ENCODE measurements at regions not wholly inside any gene's neighbourhood (a gene's known extent, or its start where the extent isn't known, plus 50 kb on each side); places are given as distances from the start of the nearest gene placed in this dataset.
A peak's percentile ranks its signal among the peaks of the same experiment; 100 is the strongest.
"Not testable (repeated sequence)": the region's sequence is repeated elsewhere in the genome, so short reads cannot be mapped to it uniquely, and the experiment has no call there.

DNA sequence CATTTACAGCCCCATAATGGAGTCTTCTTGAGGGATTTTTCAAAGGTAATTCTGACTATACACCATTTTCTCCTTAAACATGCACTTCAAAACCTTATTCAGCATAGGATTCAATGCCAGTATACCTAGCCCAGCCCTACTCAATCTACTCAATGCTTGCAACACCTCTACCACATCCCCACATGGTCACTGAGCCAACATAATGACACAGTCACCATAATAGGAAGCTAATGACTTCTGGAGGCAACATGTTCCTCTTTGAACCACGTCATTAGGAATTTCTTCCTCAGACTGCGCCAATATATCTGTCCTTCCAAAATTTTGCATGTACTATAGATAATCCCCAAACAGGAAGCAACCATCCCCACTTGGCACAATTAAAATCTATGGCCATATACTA is 153.9 kb upstream of the SETMAR start:
- no peak for DNase-seq (ENCODE audit: low read depth, low spot score)

DNA sequence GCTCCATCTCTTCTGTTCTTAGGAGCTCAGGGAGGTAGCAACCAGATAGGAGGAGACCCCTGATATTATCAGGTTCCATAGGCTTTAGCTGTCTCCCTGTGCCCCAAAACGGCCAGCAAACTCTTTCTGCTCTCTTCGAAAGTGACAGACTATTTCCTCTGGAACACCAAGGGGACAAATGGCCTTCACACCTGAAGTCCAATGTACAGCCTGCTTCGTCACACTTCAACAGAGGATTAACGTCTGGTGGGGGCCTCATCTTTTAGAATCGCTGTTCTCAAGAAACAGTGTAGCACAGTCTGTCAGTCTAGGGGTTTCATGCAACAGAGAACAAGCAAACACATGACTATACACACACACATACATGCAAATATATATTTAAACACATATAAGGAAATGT is 152.4 kb upstream of the SETMAR start:
- no peak for DNase-seq (ENCODE audit: low read depth, low spot score)

GRCh38 chr3:4151859-4152258 is 151.3 kb upstream of the SETMAR start:
- DNase-seq (ENCODE audit: low read depth, low spot score) = no peak

GRCh38 chr3:4153771-4154170 is 149.4 kb upstream of the SETMAR start:
- no peak for DNase-seq (ENCODE audit: low read depth, low spot score)

DNA sequence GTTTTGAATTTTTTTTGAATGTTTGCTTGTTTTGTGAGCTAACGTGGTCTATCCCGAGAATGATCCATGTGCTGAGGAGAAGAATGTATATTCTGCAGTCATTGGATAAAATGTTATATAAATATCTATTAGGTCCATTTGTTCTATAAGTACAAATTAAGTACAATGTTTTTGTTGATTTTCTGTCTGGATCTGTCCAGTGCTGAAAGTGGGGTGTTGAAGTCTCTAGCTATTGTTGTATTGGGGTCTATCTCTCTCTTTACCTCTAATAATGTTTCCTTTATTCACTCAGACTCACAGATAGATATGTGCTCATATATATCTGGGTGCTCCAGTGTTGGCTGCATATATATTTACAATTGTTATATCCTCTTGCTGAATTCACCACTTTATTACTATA is 144.8 kb upstream of the SETMAR start:
- DNase-seq (ENCODE audit: low read depth, low spot score) = no peak

DNA sequence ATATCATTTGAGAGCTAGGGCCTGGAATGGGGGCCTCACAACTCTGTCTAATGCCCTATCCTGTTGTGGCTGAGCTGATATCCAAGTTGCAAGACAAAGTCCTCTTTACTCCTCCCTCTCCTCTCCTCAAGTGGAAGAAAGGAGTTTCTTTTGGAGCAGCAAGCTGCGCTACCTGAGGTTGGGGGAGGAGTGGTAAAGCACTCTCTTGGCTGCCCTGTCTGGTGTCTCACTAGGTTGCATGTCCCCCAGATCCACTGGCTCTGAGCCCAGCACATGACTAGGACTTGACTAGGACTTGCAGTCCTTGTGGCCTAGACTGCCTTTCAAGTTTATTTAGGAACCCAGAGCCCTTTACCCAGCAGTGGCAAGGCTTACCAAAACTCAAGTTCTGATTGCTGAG is 141.1 kb upstream of the SETMAR start:
- no peak for DNase-seq (ENCODE audit: low read depth, low spot score)

DNA sequence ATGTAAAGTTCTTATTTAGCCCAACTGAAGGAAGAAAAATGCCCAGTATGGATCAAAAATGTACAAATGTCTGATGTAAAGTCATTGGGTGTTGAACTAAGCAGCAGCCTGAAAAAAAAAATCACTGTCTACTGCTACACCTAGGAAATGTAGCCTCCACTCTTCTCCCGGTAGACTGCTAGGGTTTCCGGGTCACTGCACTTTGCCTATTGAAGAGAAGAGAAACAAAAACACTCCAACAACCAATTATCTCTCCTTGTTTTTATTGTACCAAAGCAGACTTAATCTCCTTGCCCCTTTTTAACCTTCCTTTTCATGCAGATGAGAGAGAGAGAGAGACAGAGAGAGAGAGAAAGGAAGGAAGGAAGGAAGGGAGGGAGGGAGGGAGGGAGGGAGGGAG is 140.2 kb upstream of the SETMAR start:
- DNase-seq (ENCODE audit: low read depth, low spot score) = no peak

- DNase-seq (ENCODE audit: low read depth, low spot score) = no peak
These were observed 136.6 kb upstream of the SETMAR start for GRCh38 chr3:4166540-4166939.

DNA sequence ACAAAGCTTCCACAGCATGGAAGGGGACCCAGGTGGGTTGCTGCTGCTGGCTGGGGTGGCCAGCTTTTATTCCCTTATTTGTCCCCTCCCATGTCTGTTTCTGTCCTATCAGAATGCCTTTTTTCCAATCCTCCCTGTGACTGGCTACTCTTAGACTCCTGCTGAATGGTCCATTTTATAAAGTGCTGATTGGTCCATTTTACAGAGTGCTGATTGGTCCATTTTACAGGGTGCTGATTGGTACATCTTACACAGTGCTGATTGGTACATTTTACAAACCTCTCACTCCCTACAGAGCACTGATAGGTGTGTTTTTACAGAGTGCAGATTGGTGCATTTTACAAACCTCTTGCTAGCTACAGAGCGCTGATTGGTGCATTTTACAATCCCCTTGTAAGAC is 135.9 kb upstream of the SETMAR start:
- DNase-seq (ENCODE audit: low read depth, low spot score) = not testable (repeated sequence)

GRCh38 chr3:4174791-4175190 is 128.4 kb upstream of the SETMAR start:
- peak; percentile 34 for DNase-seq (ENCODE audit: low read depth, low spot score)

DNA sequence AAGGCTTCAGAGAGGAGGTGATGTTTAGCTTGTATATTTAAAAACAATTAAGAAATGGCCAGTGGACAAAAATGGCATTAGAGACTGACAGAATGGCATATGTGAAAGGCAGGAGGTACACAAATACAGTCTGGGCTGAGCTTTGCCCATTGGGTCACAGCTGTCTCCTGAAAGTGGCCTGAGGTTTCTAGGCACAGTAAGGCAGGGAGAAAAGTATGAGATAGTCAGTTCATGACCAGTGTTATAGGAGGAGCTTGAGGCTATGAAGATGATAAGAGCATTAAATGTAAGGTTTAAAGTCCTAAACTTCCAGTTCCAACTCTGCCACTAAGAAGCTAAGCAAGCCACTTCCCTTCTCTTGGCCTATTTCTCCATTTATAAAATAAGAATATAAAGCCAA is 111.2 kb upstream of the SETMAR start:
- no peak for DNase-seq (ENCODE audit: low read depth, low spot score)

DNA sequence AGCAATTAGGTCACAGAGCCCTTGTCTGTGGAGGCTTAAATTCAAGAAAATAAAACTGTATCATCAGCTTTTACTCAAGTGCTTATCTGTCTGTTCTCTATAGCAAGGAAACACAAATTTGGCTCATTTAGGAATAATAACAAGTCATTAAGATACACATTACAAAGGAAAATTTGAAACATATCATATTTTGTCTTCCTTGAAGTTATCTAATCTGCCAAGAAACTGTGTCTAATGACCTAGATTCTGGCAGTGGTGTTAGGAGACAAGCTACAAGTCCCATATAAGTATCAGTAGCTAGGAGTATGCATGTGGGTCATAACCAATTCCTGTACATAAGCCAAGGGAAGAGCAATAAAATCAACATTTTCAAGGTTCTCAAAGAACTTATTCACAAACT is 108.2 kb upstream of the SETMAR start:
- DNase-seq (ENCODE audit: low read depth, low spot score) = no peak

DNA sequence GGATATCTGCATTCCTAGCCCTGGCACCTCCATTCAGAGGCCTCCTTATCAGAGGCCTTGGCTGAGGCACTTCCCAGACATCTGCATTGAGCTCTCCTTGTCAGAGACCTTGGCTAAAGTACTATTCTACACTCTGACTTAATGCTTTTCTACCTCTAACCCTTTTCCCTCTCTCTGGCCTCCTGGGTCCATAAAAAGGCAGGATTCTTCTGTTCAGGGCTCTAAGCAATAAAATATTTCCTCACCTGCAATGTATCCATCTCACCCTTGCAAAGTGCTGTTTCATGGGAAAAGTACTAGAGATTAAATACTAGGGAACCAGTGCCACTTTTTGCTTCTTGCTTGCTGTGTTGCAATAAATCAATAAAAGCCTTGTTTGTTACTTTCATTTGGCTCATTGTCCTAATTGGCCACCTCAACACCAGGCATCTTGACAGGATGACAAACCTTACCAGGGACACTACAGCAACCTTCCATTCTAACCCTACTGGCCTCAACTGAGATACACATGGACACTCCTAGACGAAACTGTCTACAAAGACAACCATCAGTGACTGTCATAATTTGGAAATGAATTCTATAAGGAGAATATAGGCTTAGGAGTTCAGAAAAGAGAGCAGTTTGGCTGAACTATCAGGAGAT is 106.5 kb upstream of the SETMAR start:
- DNase-seq (ENCODE audit: low read depth, low spot score) = no peak

DNA sequence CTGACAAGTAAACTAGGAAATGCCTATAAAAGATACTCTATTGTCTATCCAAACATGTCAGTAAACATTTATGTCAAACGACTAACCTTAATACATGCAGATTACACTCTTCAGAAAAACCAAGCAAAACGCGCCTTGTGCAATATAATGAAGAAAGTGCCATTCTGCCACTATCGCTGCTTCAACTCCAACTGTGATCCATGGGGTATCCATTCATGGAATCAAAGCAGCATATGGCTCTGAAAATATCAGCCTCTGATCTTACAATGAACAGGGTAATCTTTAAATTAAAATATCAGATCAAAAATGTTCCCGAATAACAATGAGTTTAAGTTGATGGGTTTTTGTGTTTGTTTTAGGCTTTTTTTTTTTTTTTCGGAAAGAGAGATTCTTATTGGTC is 105.5 kb upstream of the SETMAR start:
- no peak for DNase-seq (ENCODE audit: low read depth, low spot score)

- no peak for DNase-seq (ENCODE audit: low read depth, low spot score)
These were observed 104.7 kb upstream of the SETMAR start for GRCh38 chr3:4198491-4198890.

DNA sequence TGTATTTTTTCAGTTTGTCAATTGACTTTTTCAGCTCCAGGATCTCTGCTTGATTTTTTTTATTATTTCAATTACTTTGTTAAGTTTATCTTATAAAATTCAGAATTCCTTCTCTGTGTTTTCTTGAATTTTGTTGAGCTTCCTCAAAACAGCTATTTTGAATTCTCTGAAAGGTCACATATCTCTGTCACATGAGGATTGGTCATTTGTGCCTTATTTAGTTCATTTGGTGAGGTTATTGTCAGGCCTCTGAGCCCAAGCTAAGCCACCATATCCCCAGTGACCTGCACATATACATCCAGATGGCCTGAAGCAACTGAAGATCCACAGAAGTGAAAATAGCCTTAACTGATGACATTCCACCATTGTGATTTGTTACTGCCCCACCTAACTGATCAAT is 98.4 kb upstream of the SETMAR start:
- DNase-seq (ENCODE audit: low read depth, low spot score) = not testable (repeated sequence)

GRCh38 chr3:4207672-4208071 is 95.5 kb upstream of the SETMAR start:
- DNase-seq (ENCODE audit: low read depth, low spot score) = no peak

GRCh38 chr3:4208556-4208955 is 94.6 kb upstream of the SETMAR start:
- no peak for DNase-seq (ENCODE audit: low read depth, low spot score)

DNA sequence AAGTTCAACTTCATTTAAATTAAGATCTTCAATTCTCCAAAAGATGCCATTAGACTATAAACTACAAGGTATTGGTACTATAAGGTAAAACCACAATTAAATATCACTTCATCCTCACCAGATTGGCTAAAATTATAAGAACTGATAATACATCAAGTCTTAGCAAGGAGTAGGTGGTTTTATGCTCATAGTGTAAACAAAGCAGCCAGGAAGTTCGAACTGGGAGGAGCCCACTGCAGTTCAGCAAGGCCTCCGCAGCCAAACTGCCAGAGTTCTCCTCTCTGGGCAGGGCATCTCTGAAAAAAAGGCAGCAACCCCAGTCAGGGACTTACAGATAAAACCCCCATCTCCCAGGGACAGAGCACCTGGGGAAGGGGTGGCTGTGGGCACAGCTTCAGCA is 91.6 kb upstream of the SETMAR start:
- no peak for DNase-seq (ENCODE audit: low read depth, low spot score)

DNA sequence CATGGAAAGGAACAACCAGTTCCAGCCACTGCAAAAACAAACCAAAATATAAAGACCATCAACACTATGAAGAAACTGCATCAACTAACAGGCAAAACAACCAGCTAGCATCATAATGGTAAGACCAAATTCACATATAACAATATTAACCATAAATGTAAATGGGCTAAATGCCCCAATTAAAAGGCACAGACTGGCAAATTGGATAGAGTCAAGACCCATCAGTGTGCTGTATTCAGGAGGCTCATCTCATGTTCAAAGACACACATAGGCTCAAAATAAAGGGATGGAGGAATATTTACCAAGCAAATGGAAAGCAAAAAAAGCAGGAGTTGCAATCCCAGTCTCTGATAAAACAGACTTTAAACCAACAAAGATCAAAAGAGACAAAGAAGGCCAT is 89.7 kb upstream of the SETMAR start:
- DNase-seq (ENCODE audit: low read depth, low spot score) = not testable (repeated sequence)

- DNase-seq (ENCODE audit: low read depth, low spot score) = not testable (repeated sequence)
These were observed 86.2 kb upstream of the SETMAR start for GRCh38 chr3:4216974-4217373.

DNA sequence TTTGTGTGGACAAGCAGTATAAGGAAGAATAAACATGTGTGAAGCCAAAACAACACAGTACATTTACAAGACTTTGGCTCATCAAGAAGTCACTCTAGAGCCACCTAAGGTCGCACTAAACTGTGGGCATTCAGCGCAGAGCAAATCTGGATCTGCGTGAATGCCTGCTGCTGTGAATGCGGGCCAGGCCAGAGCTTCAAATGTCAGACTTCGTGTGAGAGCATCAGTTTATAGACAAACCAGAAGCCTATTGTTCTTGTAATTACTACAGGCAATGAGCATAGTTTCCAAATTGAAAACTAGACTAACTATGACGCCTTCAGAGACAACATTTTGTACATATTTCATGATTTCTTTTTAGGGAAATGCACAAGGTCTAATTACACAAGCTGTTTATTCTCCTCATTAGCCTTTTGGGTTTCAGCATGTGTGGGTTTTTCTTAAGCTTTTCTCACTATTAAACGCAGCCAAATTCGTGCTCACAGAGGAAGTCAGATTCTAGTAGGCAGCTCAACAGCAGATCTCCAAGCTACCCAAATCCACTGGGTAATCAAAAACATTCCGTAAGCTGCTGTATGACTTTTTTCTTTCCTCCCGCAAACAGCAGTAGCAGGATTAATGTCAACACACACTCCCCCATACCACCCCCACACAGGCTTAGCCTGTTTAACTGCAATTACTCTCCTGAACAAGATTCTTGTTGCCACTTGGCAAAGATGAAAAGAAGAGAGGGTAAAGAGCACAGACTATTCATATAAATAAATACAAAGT is 84.5 kb upstream of the SETMAR start:
- no peak for DNase-seq (ENCODE audit: low read depth, low spot score)

- DNase-seq (ENCODE audit: low read depth, low spot score) = no peak
These were observed 84.0 kb upstream of the SETMAR start for GRCh38 chr3:4219227-4219568.

GRCh38 chr3:4220065-4220464 is 83.1 kb upstream of the SETMAR start:
- DNase-seq (ENCODE audit: low read depth, low spot score) = no peak

Data from ELF-1 (cell line).